ENCODE measurements at regions not wholly inside any gene's neighbourhood (a gene's known extent, or its start where the extent isn't known, plus 50 kb on each side); places are given as distances from the start of the nearest gene placed in this dataset.

- TF ChIP-seq CTCF (conservative IDR thresholded peaks at IDR 0.05; ENCODE audit: low read length) (no peak; the same call in 1 of the 2 replicates), EZH2phosphoT487 (IDR thresholded peaks at IDR 0.05; ENCODE audit: borderline replicate concordance, low read depth, low read length) (no peak)
Measured at GRCh38 chr6:87755708-87756671, 54.0 kb upstream of the AKIRIN2 start.
